ENCODE measurements at regions not wholly inside any gene's neighbourhood (a gene's known extent, or its start where the extent isn't known, plus 50 kb on each side); places are given as distances from the start of the nearest gene placed in this dataset.

- H3K36me3 ChIP-seq (ENCODE audit: insufficient read depth, low read length) = no peaks in the 10 kb centered on the region
- no peaks in the 10 kb centered on the region for H3K9me2 ChIP-seq (ENCODE audit: insufficient read depth, low read length)
- H3K9ac ChIP-seq (ENCODE audit: low read length) = no peak overlapping the region
- no peak overlapping the region for H3K27ac ChIP-seq (ENCODE audit: low read length)
- no peaks in the 10 kb centered on the region for H3F3A ChIP-seq (ENCODE audit: insufficient read depth, low read length, poor library complexity, severe bottlenecking)
- H3K4me3 ChIP-seq (ENCODE audit: low read length) = no peak overlapping the region
- no peaks in the 10 kb centered on the region for H4K20me1 ChIP-seq (ENCODE audit: insufficient read depth)
- H3K9me3 ChIP-seq (ENCODE audit: low read length) = no peaks in the 10 kb centered on the region
- H3K27me3 ChIP-seq (ENCODE audit: insufficient read depth, low read depth, low read length) = no peaks in the 10 kb centered on the region
- TF ChIP-seq, protein P1, sequence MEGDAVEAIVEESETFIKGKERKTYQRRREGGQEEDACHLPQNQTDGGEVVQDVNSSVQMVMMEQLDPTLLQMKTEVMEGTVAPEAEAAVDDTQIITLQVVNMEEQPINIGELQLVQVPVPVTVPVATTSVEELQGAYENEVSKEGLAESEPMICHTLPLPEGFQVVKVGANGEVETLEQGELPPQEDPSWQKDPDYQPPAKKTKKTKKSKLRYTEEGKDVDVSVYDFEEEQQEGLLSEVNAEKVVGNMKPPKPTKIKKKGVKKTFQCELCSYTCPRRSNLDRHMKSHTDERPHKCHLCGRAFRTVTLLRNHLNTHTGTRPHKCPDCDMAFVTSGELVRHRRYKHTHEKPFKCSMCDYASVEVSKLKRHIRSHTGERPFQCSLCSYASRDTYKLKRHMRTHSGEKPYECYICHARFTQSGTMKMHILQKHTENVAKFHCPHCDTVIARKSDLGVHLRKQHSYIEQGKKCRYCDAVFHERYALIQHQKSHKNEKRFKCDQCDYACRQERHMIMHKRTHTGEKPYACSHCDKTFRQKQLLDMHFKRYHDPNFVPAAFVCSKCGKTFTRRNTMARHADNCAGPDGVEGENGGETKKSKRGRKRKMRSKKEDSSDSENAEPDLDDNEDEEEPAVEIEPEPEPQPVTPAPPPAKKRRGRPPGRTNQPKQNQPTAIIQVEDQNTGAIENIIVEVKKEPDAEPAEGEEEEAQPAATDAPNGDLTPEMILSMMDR (IDR thresholded peaks at IDR 0.05; ENCODE audit: poor library complexity, severe bottlenecking) = no peak
- TF ChIP-seq MXI1 (conservative IDR thresholded peaks at IDR 0.05; ENCODE audit: poor library complexity, severe bottlenecking) = no peak
- TF ChIP-seq REST (IDR thresholded peaks at IDR 0.05; ENCODE audit: borderline replicate concordance) = no peak
- TF ChIP-seq SMC3 (conservative IDR thresholded peaks at IDR 0.05; ENCODE audit: poor library complexity) = no peak
- TF ChIP-seq EP300 (conservative IDR thresholded peaks at IDR 0.05; ENCODE audit: poor library complexity, severe bottlenecking) = no peak
- no peak for TF ChIP-seq RAD21 (conservative IDR thresholded peaks at IDR 0.05)
- TF ChIP-seq POLR2AphosphoS5 (IDR thresholded peaks at IDR 0.05) = no peak
- no peak for TF ChIP-seq EZH2 (IDR thresholded peaks at IDR 0.05; ENCODE audit: borderline replicate concordance, insufficient read depth, low read length, poor library complexity, severe bottlenecking)
- TF ChIP-seq TAF1 (IDR thresholded peaks at IDR 0.05; ENCODE audit: low read depth) = no peak
- H2AFZ ChIP-seq (ENCODE audit: low read depth, low read length) = no peak overlapping the region
- no peak overlapping the region for H3K4me2 ChIP-seq (ENCODE audit: low read length)
- no peaks in the 10 kb centered on the region for H3K79me2 ChIP-seq (replicated peaks; ENCODE audit: insufficient read depth, low read length)
These were observed 97.7 kb upstream of the JUN start for GRCh38 chr1:58881471-58881994.

- Histone ChIP-seq H3K27ac (ENCODE audit: low read length) (no peak overlapping the region), H3K9me2 (ENCODE audit: insufficient read depth, low read length) (no peaks in the 10 kb centered on the region), H3K4me3 (ENCODE audit: low read length) (no peak overlapping the region), H3K36me3 (ENCODE audit: insufficient read depth, low read length) (no peaks in the 10 kb centered on the region), H2AFZ (ENCODE audit: low read depth, low read length) (no peak overlapping the region), H3K9ac (ENCODE audit: low read length) (no peak overlapping the region), H3F3A (ENCODE audit: insufficient read depth, low read length, poor library complexity, severe bottlenecking) (no peaks in the 10 kb centered on the region), H3K4me2 (ENCODE audit: low read length) (no peak overlapping the region), H4K20me1 (ENCODE audit: insufficient read depth) (no peaks in the 10 kb centered on the region), H3K27me3 (ENCODE audit: insufficient read depth, low read depth, low read length) (no peaks in the 10 kb centered on the region), H3K79me2 (replicated peaks; ENCODE audit: insufficient read depth, low read length) (no peaks in the 10 kb centered on the region), H3K9me3 (ENCODE audit: low read length) (no peaks in the 10 kb centered on the region)
- no peak for TF ChIP-seq TAF1 (IDR thresholded peaks at IDR 0.05; ENCODE audit: low read depth)
These were observed 98.6 kb upstream of the JUN start for GRCh38 chr1:58882322-58882948.
